ACHN (cell line): ENCODE measurements at regions not wholly inside any gene's neighbourhood (a gene's known extent, or its start where the extent isn't known, plus 50 kb on each side); places are given as distances from the start of the nearest gene placed in this dataset.
A peak's percentile ranks its signal among the peaks of the same experiment; 100 is the strongest.

Experiments used
- DNase-seq: peaks from one replicate; pipeline ENCODE4 v3.0.0-alpha.2; 2015
- in situ Hi-C: cut with HindIII; loops from 2 replicates; pipeline ENCODE4 v1.10.0; 2017; ENCODE audit warnings: low sequenced_read_pairs, low pct_ligation_motif_present, low pct_unique_long_range_greater_than_20kb

- no peak for DNase-seq
- in situ Hi-C loops, result no loop called here
These were observed 66.0 kb upstream of the ASAP2 start for GRCh38 chr2:9140645-9141044.

GRCh38 chr2:9139491-9140443, 66.8 kb upstream of the ASAP2 start:
- in situ Hi-C loops, result no loop called here
- DNase-seq, result peak; percentile 70

- DNase-seq, result no peak
- in situ Hi-C loops, result no loop called here
These were observed 69.0 kb upstream of the ASAP2 start for GRCh38 chr2:9137379-9138150.

- in situ Hi-C loops, result no loop called here
- no peak for DNase-seq
These were observed 70.6 kb upstream of the ASAP2 start for GRCh38 chr2:9135822-9136558.

DNA sequence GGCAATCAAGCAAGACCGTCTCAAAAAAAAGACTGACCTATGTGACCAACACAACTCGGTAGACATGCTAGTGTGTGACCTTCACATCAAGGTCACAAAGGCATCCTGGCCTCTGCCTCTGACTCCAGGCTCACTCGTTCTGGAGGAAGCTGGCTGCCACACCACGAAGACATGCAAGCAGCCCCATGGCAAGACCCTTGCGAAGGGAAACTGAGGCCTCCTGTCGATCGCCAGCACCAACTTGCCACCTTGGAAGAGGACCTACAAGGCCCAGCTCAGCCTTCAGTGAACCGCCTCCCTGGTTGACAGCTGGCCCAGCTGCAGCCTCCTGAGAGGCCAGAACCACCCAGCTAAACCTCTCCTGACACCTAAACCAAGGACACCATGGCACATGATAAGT, 79.3 kb upstream of the ASAP2 start:
- DNase-seq, result no peak
- in situ Hi-C loops, result no loop called here

DNA sequence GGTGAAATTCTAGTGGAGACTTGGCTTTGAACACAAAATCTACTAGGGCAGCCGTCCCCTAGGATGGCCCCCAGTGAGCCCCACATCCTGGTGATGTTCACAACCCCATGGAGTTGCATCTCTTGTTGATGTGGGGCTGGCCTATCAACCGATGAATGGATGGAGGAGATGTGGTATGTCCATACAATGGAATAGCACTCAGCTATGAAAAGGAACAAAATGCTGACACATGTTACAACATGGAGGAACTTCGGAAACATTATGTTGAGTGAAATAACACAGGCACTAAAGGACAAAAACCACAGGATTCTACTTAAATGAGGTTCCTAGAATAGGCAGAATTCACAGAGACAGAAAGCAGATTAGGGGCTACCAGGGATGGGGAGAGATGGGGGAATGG, 80.1 kb upstream of the ASAP2 start:
- in situ Hi-C loops, result no loop called here
- DNase-seq, result no peak

DNA sequence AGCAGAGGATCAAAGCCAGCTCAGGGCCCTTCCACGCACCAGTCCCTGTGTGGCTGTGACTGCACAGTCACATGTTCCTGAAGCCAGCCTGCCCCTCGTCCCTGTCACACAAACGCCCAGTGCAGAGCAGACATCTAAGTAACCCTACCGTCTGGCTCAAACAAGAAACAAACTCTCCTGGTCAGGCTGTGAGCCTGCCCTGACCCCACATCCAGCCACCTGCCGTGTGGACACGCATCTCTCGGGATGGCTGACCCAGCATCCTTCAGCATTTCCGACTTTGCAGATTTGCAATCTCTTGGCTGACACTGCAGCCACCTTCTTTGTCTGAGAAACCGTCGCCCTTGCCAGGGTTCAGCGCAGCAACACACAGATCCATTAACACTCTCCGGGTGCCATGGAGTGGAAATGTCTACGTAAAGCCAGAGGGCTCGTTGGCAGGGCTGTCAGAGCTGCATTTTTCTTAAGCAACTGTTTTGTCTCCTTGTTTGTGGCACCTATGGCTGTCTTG, 82.3 kb upstream of the ASAP2 start:
- in situ Hi-C loops, result no loop called here
- no peak for DNase-seq

GRCh38 chr2:9123069-9123468, 83.5 kb upstream of the ASAP2 start:
- no peak for DNase-seq
- in situ Hi-C loops, result no loop called here

DNA sequence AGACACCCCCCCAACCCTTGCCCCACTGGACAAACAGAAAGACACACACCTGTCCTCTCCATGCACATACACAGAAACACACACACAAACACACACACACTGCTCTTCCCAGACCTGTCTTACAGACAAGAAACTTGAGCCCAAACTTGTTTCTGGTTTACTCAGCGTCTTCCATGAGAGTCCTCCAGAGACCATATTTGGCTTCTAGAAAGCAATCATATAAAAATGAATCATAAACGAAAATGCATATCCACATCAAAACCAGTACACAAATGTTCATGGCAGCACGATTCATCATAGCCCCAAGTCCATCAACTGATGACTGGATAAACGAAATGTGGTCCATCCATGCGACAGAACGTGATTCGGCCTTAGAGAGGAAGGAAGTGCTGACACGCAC, 84.2 kb upstream of the ASAP2 start:
- in situ Hi-C loops, result no loop called here

GRCh38 chr2:9118383-9118960, 88.1 kb upstream of the ASAP2 start:
- in situ Hi-C loops, result no loop called here
- no peak for DNase-seq

More for the DNA sequence above, 84.2 kb upstream of the ASAP2 start:
- no peak for DNase-seq

DNA sequence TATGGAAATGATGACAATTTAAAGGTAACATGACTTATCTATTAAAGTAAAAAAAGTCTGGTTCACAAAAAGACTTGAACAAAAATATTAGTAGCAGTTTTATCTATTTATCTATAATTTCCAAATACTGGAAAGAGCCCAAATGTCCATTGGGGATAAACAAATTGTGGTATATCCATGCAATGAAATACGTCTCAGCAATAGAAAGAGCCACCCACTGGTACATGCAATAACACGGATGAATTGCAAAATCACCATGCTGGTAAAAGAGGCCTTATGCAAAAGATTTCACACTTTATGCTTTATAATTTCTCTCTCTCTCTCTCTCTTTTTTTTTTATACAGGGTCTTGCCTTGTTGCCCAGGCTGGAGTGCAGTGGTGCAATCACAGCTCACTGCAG, 91.4 kb upstream of the ASAP2 start:
- in situ Hi-C loops, result no loop called here
- no peak for DNase-seq

- in situ Hi-C loops, result no loop called here
- no peak for DNase-seq
These were observed 92.2 kb upstream of the ASAP2 start for GRCh38 chr2:9114458-9114857.

GRCh38 chr2:9113916-9114315, 92.7 kb upstream of the ASAP2 start:
- in situ Hi-C loops, result no loop called here
- no peak for DNase-seq

GRCh38 chr2:9113262-9113661, 93.3 kb upstream of the ASAP2 start:
- DNase-seq, result no peak
- in situ Hi-C loops, result no loop called here

DNA sequence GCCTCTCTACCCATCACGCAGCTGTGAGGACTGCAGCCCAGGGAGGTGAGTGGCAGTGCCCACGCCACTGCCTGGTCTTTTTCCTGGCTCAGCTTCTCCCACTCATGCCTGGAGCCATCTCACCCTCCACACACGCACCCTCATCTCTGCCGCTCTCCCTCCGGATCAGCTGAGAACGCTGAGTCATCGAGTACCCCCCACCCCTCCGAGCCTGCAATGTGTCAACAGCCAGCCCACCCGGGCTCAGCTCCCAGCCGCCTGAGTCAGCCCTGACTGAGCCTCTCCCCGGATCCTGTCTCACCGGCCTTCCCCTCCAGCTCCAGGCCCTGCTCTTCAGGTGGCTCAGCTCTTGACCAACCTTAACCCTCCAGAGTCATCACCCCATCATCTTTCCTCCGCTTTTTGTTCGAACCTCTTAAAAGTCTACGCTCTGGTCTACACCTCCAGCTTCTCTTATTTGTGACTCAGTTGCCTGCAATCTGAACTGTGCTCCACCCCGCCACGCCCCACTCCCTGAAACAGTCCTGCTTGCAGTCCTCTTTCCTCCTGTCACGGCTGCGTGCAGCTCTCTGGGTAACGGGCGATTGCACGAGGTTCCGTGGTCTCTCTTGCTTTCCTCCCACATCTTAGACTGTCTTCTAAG, 94.4 kb upstream of the ASAP2 start:
- peak; percentile 72 for DNase-seq
- in situ Hi-C loops, result no loop called here

GRCh38 chr2:9110893-9111569, 95.6 kb upstream of the ASAP2 start:
- in situ Hi-C loops, result no loop called here
- DNase-seq, result peak; percentile 31

- no peak for DNase-seq
- in situ Hi-C loops, result no loop called here
These were observed 96.2 kb upstream of the ASAP2 start for GRCh38 chr2:9110346-9110884.
